HCT116 (cell line): ENCODE measurements at regions not wholly inside any gene's neighbourhood (a gene's known extent, or its start where the extent isn't known, plus 50 kb on each side); places are given as distances from the start of the nearest gene placed in this dataset.

Source experiments
- ATAC-seq: fragments of 200-7000 bp; cut with Tn5 transposase; 2 replicates; pipeline ENCODE4 v1.9.1; 2020; ENCODE audit warnings: mild to moderate bottlenecking, moderate library complexity
- BruUV-seq: library from RNA; stranded (reverse); fragments of 400-500 nt; replicated peaks from 2 replicates; lab custom pipeline; 2021; lab: Mats Ljungman, UMichigan
- CTCF ChIA-PET: fragments of 300-600 bp; sonication (Branson Sonifier 250); formaldehyde crosslinking; loops from one replicate; lab custom pipeline; 2021; ENCODE audit warnings: antibody characterized with exemption; lab: Charles Lee
- POLR2A ChIA-PET: fragments of 300-600, 350-600 bp; sonication (Branson Sonifier 250); formaldehyde crosslinking; loops from one replicate; lab custom pipeline; 2021; ENCODE audit warnings: antibody characterized with exemption; lab: Charles Lee
- RAD21 ChIA-PET, 2 experiments: fragments of 300-600 bp; sonication (Branson Sonifier 250); formaldehyde crosslinking; loops; one replicate each; lab custom pipeline; 2023; ENCODE audit warnings: low total read pairs in 2 of 2; ENCODE audit not compliant: uncharacterized antibody in 2 of 2, unreplicated experiment in 2 of 2, low non-redundant PET in 1 of 2; lab: Charles Lee
- DNase-seq: peaks from one replicate; pipeline ENCODE4 v3.0.0-alpha.2; 2010; ENCODE audit warnings: low read depth, low spot score
- H2AFZ ChIP-seq: fragments of 200-600 bp; shearing (Covaris generic), sonication (generic); 2 replicates; pipeline ENCODE4 v1.6.1; 2017; ENCODE audit warnings: low read depth, mixed run types, mixed read lengths, antibody characterized with exemption, low read length; ENCODE audit not compliant: poor library complexity, severe bottlenecking
- H3K27ac ChIP-seq: 2 replicates; pipeline ENCODE4 v1.5.1; 2012; ENCODE audit warnings: low read depth, low read length
- H3K27me3 ChIP-seq: fragments of 200-600 bp; sonication (generic); 2 replicates; pipeline ENCODE4 v1.6.1; 2016; ENCODE audit warnings: mixed run types, low read length, mixed read lengths; ENCODE audit not compliant: insufficient read depth
- H3K36me3 ChIP-seq, 2 experiments: fragments of 200-500 bp in 1 of 2; fragments of 200-600 bp in 1 of 2; sonication (Bioruptor generic) in 1 of 2; sonication (generic) in 1 of 2; 2 replicates each; pipeline versions ENCODE4 v1.5.1 to v1.6.1; 2014 to 2016; ENCODE audit warnings: low read length in 2 of 2, inconsistent platforms in 1 of 2, mixed read lengths in 1 of 2, mixed run types in 1 of 2; ENCODE audit not compliant: insufficient read depth in 2 of 2, control insufficient read depth in 1 of 2
- H3K4me1 ChIP-seq, 2 experiments: fragments of 200-600 bp in 1 of 2; sonication (generic) in 1 of 2; 2 replicates each; pipeline versions ENCODE4 v1.5.1 to v1.6.1; 2012 to 2017; ENCODE audit warnings: low read length in 2 of 2, inconsistent platforms in 1 of 2, mild to moderate bottlenecking in 1 of 2, mixed read lengths in 1 of 2, mixed run types in 1 of 2, moderate library complexity in 1 of 2; ENCODE audit not compliant: insufficient read depth in 2 of 2, control insufficient read depth in 1 of 2
- H3K4me2 ChIP-seq: fragments of 200-600 bp; sonication (generic); 2 replicates; pipeline ENCODE4 v1.6.1; 2017; ENCODE audit warnings: mixed run types, low read length, mixed read lengths
- H3K4me3 ChIP-seq, 2 experiments: fragments of 200-600 bp in 1 of 2; sonication (generic) in 1 of 2; replicated peaks in 1 of 2; 2 replicates each; pipeline ENCODE4 v1.5.1; 2011 to 2016; ENCODE audit warnings: low read length in 2 of 2, control low read depth in 1 of 2, low read depth in 1 of 2, mild to moderate bottlenecking in 1 of 2, mixed read lengths in 1 of 2, mixed run types in 1 of 2
- H3K79me2 ChIP-seq: fragments of 200-600 bp; sonication (generic); 2 replicates; pipeline ENCODE4 v1.6.1; 2017; ENCODE audit warnings: mild to moderate bottlenecking, mixed run types, low read length, moderate library complexity, mixed read lengths; ENCODE audit not compliant: insufficient read depth
- H3K9ac ChIP-seq: fragments of 200-600 bp; sonication (generic); 2 replicates; pipeline ENCODE4 v1.6.1; 2016; ENCODE audit warnings: low read length, mixed read lengths
- H3K9me2 ChIP-seq: fragments of 200-600 bp; sonication (generic), shearing (Covaris generic); 2 replicates; pipeline ENCODE4 v1.6.1; 2017; ENCODE audit warnings: mixed run types, mild to moderate bottlenecking, moderate library complexity; ENCODE audit not compliant: insufficient read depth
- H3K9me3 ChIP-seq, 2 experiments: fragments of 200-500 bp in 1 of 2; fragments of 200-600 bp in 1 of 2; sonication (Bioruptor generic) in 1 of 2; sonication (generic) in 1 of 2; 2 replicates each; pipeline ENCODE4 v1.6.1; 2014 to 2017; ENCODE audit warnings: low read length in 2 of 2, mixed read lengths in 2 of 2, inconsistent platforms in 1 of 2, low read depth in 1 of 2, mild to moderate bottlenecking in 1 of 2, mixed run types in 1 of 2, moderate library complexity in 1 of 2; ENCODE audit not compliant: control insufficient read depth in 1 of 2, insufficient read depth in 1 of 2
- H4K20me1 ChIP-seq: fragments of 200-600 bp; sonication (generic), shearing (Covaris generic); 2 replicates; pipeline ENCODE4 v1.6.1; 2017; ENCODE audit warnings: mixed run types, mild to moderate bottlenecking, moderate library complexity; ENCODE audit not compliant: insufficient read depth
- ATF3 ChIP-seq: IDR thresholded peaks from 2 replicates; pipeline ENCODE4 v1.6.1; 2012
- CBX3 ChIP-seq: IDR thresholded peaks from 2 replicates; pipeline ENCODE4 v1.6.1; 2012; ENCODE audit warnings: low read depth
- CEBPB ChIP-seq: IDR thresholded peaks from 2 replicates; pipeline ENCODE4 v1.6.1; 2012; ENCODE audit warnings: low read depth
- CTCF ChIP-seq, 3 experiments: fragments of 200-600 bp in 1 of 3; sonication (generic) in 1 of 3; IDR thresholded peaks in 2 of 3; conservative IDR thresholded peaks in 1 of 3; 2 replicates each; pipeline ENCODE4 v1.5.1; 2012 to 2017; ENCODE audit warnings: low read depth in 2 of 3, low read length in 2 of 3, antibody characterized with exemption in 1 of 3, borderline replicate concordance in 1 of 3, control low read depth in 1 of 3, mild to moderate bottlenecking in 1 of 3, mixed read lengths in 1 of 3, mixed run types in 1 of 3, moderate library complexity in 1 of 3; ENCODE audit not compliant: insufficient read depth in 1 of 3
- EGR1 ChIP-seq: IDR thresholded peaks from 2 replicates; pipeline ENCODE4 v1.6.1; 2012; ENCODE audit warnings: low read depth
- ELF1 ChIP-seq: IDR thresholded peaks from 2 replicates; pipeline ENCODE4 v1.6.1; 2012; ENCODE audit warnings: low read depth, borderline replicate concordance
- EZH2 ChIP-seq: fragments of 200-600 bp; sonication (generic); IDR thresholded peaks from 2 replicates; pipeline ENCODE4 v1.6.1; 2017; ENCODE audit warnings: antibody characterized with exemption, mixed run types
- EZH2phosphoT487 ChIP-seq: fragments of 200-600 bp; IDR thresholded peaks from 2 replicates; pipeline ENCODE4 v1.6.1; 2018; ENCODE audit warnings: antibody characterized with exemption, borderline replicate concordance
- FOSL1 ChIP-seq: IDR thresholded peaks from 2 replicates; pipeline ENCODE4 v1.6.1; 2012; ENCODE audit warnings: low read depth
- JUND ChIP-seq: IDR thresholded peaks from 2 replicates; pipeline ENCODE4 v1.6.1; 2012
- POLR2AphosphoS5 ChIP-seq: IDR thresholded peaks from 2 replicates; pipeline ENCODE4 v1.6.1; 2011; ENCODE audit warnings: mild to moderate bottlenecking, low read depth, low read length, moderate library complexity
- RAD21 ChIP-seq: IDR thresholded peaks from 2 replicates; pipeline ENCODE4 v1.6.1; 2012; ENCODE audit warnings: low read depth, mild to moderate bottlenecking
- SP1 ChIP-seq: IDR thresholded peaks from 2 replicates; pipeline ENCODE4 v1.6.1; 2012; ENCODE audit warnings: low read depth
- SRF ChIP-seq: IDR thresholded peaks from 2 replicates; pipeline ENCODE4 v1.6.1; 2012; ENCODE audit warnings: low read depth
- TCF7L2 ChIP-seq: IDR thresholded peaks from 2 replicates; pipeline ENCODE4 v1.7.0; 2011; ENCODE audit warnings: borderline replicate concordance, inconsistent platforms; ENCODE audit not compliant: insufficient read depth, insufficient read length; ENCODE audit errors: extremely low read depth
- ZBTB33 ChIP-seq: IDR thresholded peaks from 2 replicates; pipeline ENCODE4 v1.6.1; 2011; ENCODE audit warnings: mild to moderate bottlenecking, low read length, moderate library complexity; ENCODE audit not compliant: insufficient replicate concordance; ENCODE audit errors: extremely low read depth
- ZFX ChIP-seq: fragments of 450-650 bp; IDR thresholded peaks from 2 replicates; pipeline ENCODE4 v1.6.1; 2017
- ZNF274 ChIP-seq: fragments of 200-500 bp; sonication (Bioruptor generic); IDR thresholded peaks from 2 replicates; pipeline ENCODE4 v1.6.1; 2014; ENCODE audit warnings: mild to moderate bottlenecking, low read depth, low read length, inconsistent platforms
- intact Hi-C: fragments of 100-400 bp; cut with micrococcal nuclease; formaldehyde crosslinking; loops from 2 replicates; pipeline ENCODE4 v1.10.0; 2022

GRCh38 chr4:157803421-157803820 is 369.4 kb downstream of the GASK1B start:
- Histone ChIP-seq H3K36me3 (no peaks in the 10 kb centered on the region), H4K20me1 (no peaks in the 10 kb centered on the region), H3K79me2 (no peaks in the 10 kb centered on the region), H3K4me2 (no peak overlapping the region), H3K27me3 (no peaks in the 10 kb centered on the region), H3K9me3 (no peaks in the 10 kb centered on the region), H3K9ac (no peak overlapping the region), H3K27ac (no peak overlapping the region), H3K4me1 (no peaks in the 10 kb centered on the region), H3K9me2 (no peaks in the 10 kb centered on the region), H3K4me3 (no peak overlapping the region), H2AFZ (no peak overlapping the region)
- DNase-seq (no peak), ATAC-seq (no peak)
- ChIA-PET RAD21 (no interaction called here), CTCF (no interaction called here), POLR2A (no interaction called here)
- no TSS peak for BruUV-seq
- TF ChIP-seq CEBPB, result no peak
- TF ChIP-seq EGR1, result no peak
- TF ChIP-seq CBX3, result no peak
- TF ChIP-seq RAD21, result no peak
- no peak for TF ChIP-seq JUND
- TF ChIP-seq SRF, result no peak
- intact Hi-C loops, result no loop called here

GRCh38 chr4:157795495-157795894 is 377.3 kb downstream of the GASK1B start:
- Histone ChIP-seq H3K4me3 (no peak overlapping the region), H4K20me1 (no peaks in the 10 kb centered on the region), H3K79me2 (no peaks in the 10 kb centered on the region), H3K9ac (no peak overlapping the region), H3K27ac (no peak overlapping the region), H3K9me2 (no peaks in the 10 kb centered on the region), H3K36me3 (no peaks in the 10 kb centered on the region), H3K9me3 (no peaks in the 10 kb centered on the region), H3K4me2 (no peak overlapping the region), H2AFZ (no peak overlapping the region), H3K27me3 (no peaks in the 10 kb centered on the region), H3K4me1 (no peaks in the 10 kb centered on the region)
- intact Hi-C loops, result no loop called here
- no peak for TF ChIP-seq ELF1
- TF ChIP-seq SP1, result no peak
- no peak for TF ChIP-seq FOSL1
- TF ChIP-seq CTCF (IDR thresholded peaks at IDR 0.05 in 2 of 3, conservative IDR thresholded peaks at IDR 0.05 in 1 of 3; ENCODE audit: borderline replicate concordance in 1 of 3, insufficient read depth in 1 of 3, low read depth in 2 of 3, low read length in 2 of 3), result no peak
- no peak for TF ChIP-seq ZBTB33
- no peak for TF ChIP-seq ZFX
- TF ChIP-seq TCF7L2, result no peak
- TF ChIP-seq EZH2, result no peak
- no peak for TF ChIP-seq ZNF274
- TF ChIP-seq EGR1, result no peak
- no peak for TF ChIP-seq CBX3
- TF ChIP-seq ATF3, result no peak
- no peak for TF ChIP-seq EZH2phosphoT487
- no peak for TF ChIP-seq POLR2AphosphoS5
- no peak for TF ChIP-seq JUND
- ATAC-seq (no peak), DNase-seq (no peak)
- ChIA-PET RAD21 (no interaction called here), POLR2A (no interaction called here), CTCF (no interaction called here)
- BruUV-seq, result no TSS peak
